ENCODE measurements at regions not wholly inside any gene's neighbourhood (a gene's known extent, or its start where the extent isn't known, plus 50 kb on each side); places are given as distances from the start of the nearest gene placed in this dataset.

- DNase-seq (ENCODE audit: low read depth in 1 of 2, low spot score in 1 of 2) = no peak
Measured at GRCh38 chr14:38350102-38350501, 94.2 kb upstream of the CLEC14A start.

- DNase-seq (ENCODE audit: low read depth in 1 of 2, low spot score in 1 of 2) = no peak
Measured at GRCh38 chr14:38342803-38343202, 86.9 kb upstream of the CLEC14A start.

GRCh38 chr14:38339696-38340095, 83.8 kb upstream of the CLEC14A start:
- no peak for DNase-seq (ENCODE audit: low read depth in 1 of 2, low spot score in 1 of 2)

GRCh38 chr14:38336298-38336697, 80.4 kb upstream of the CLEC14A start:
- DNase-seq (ENCODE audit: low read depth in 1 of 2, low spot score in 1 of 2) = no peak

GRCh38 chr14:38330275-38330674, 74.4 kb upstream of the CLEC14A start:
- no peak for DNase-seq (ENCODE audit: low read depth in 1 of 2, low spot score in 1 of 2)

- no peak for DNase-seq (ENCODE audit: low read depth in 1 of 2, low spot score in 1 of 2)
Measured at GRCh38 chr14:38329246-38329645, 73.4 kb upstream of the CLEC14A start.

- DNase-seq (ENCODE audit: low read depth in 1 of 2, low spot score in 1 of 2) = no peak
Measured at GRCh38 chr14:38316922-38317321, 61.0 kb upstream of the CLEC14A start.

GRCh38 chr14:38311655-38312054, 55.8 kb upstream of the CLEC14A start:
- DNase-seq (ENCODE audit: low read depth in 1 of 2, low spot score in 1 of 2) = no peak

GRCh38 chr14:38310420-38310995, 54.6 kb upstream of the CLEC14A start:
- no peak for DNase-seq (ENCODE audit: low read depth in 1 of 2, low spot score in 1 of 2)

- DNase-seq (ENCODE audit: low read depth in 1 of 2, low spot score in 1 of 2) = no peak
Measured at GRCh38 chr14:38309522-38310277, 53.8 kb upstream of the CLEC14A start.
